Nephron progenitor cell (in vitro differentiated cells): ENCODE measurements at regions not wholly inside any gene's neighbourhood (a gene's known extent, or its start where the extent isn't known, plus 50 kb on each side); places are given as distances from the start of the nearest gene placed in this dataset.

Experiments
- DNase-seq: peaks from one replicate; pipeline ENCODE4 v3.0.0; 2021
- H3K27ac Mint-ChIP-seq: 2 replicates; pipeline ENCODE4 v1.8.0; 2021; ENCODE audit warnings: mild to moderate bottlenecking, moderate library complexity, mixed read lengths
- H3K27me3 Mint-ChIP-seq: 2 replicates; pipeline ENCODE4 v1.8.0; 2021; ENCODE audit warnings: mild to moderate bottlenecking, low read depth, mixed read lengths; ENCODE audit not compliant: poor library complexity
- H3K36me3 Mint-ChIP-seq: 2 replicates; pipeline ENCODE4 v1.8.0; 2021; ENCODE audit warnings: low read depth, mixed read lengths
- H3K4me1 Mint-ChIP-seq: 2 replicates; pipeline ENCODE4 v1.8.0; 2021; ENCODE audit warnings: mixed read lengths
- H3K4me3 Mint-ChIP-seq: 2 replicates; pipeline ENCODE4 v1.8.0; 2021; ENCODE audit warnings: mild to moderate bottlenecking, moderate library complexity, mixed read lengths
- H3K9me3 Mint-ChIP-seq: 2 replicates; pipeline ENCODE4 v1.8.0; 2021; ENCODE audit warnings: mild to moderate bottlenecking, moderate library complexity, mixed read lengths
- CTCF ChIP-seq: fragments of 200-600 bp; sonication (generic); IDR thresholded peaks from 2 replicates; pipeline ENCODE4 v1.5.0; 2021; ENCODE audit warnings: antibody characterized with exemption

- H3K4me1 Mint-ChIP-seq: peaks cover 6% of the 10 kb centered on the region
- H3K4me3 Mint-ChIP-seq: no peak overlapping the region
- no peaks in the 10 kb centered on the region for H3K36me3 Mint-ChIP-seq
- no peak for DNase-seq
- H3K27me3 Mint-ChIP-seq: peaks cover 27% of the 10 kb centered on the region
- no peaks in the 10 kb centered on the region for H3K9me3 Mint-ChIP-seq
- TF ChIP-seq CTCF: no peak
- no peak overlapping the region for H3K27ac Mint-ChIP-seq
Observed at GRCh38 chr10:131011936-131012640, 299.4 kb downstream of the TCERG1L start.

GRCh38 chr10:131012641-131012985 lies 298.9 kb downstream of the TCERG1L start:
- Mint-ChIP-seq H3K36me3 (no peaks in the 10 kb centered on the region), H3K27me3 (peaks cover 27% of the 10 kb centered on the region), H3K4me3 (no peak overlapping the region), H3K4me1 (peaks cover 6% of the 10 kb centered on the region), H3K27ac (no peak overlapping the region), H3K9me3 (no peaks in the 10 kb centered on the region)
- DNase-seq: no peak
- TF ChIP-seq CTCF: no peak

GRCh38 chr10:131013281-131013912 lies 298.1 kb downstream of the TCERG1L start:
- Mint-ChIP-seq H3K9me3 (no peaks in the 10 kb centered on the region), H3K27ac (no peak overlapping the region), H3K4me3 (no peak overlapping the region), H3K27me3 (peaks cover 23% of the 10 kb centered on the region), H3K36me3 (no peaks in the 10 kb centered on the region), H3K4me1 (peaks cover 6% of the 10 kb centered on the region)
- no peak for TF ChIP-seq CTCF
- no peak for DNase-seq

- no peak for TF ChIP-seq CTCF
- peaks cover 14% of the 10 kb centered on the region for H3K27me3 Mint-ChIP-seq
- no peak overlapping the region for H3K4me3 Mint-ChIP-seq
- no peaks in the 10 kb centered on the region for H3K9me3 Mint-ChIP-seq
- DNase-seq: no peak
- H3K27ac Mint-ChIP-seq: no peak overlapping the region
- no peaks in the 10 kb centered on the region for H3K36me3 Mint-ChIP-seq
- peaks cover 6% of the 10 kb centered on the region for H3K4me1 Mint-ChIP-seq
Observed at GRCh38 chr10:131014271-131014670, 297.2 kb downstream of the TCERG1L start.

GRCh38 chr10:131015271-131015670 lies 296.2 kb downstream of the TCERG1L start:
- H3K36me3 Mint-ChIP-seq: no peaks in the 10 kb centered on the region
- no peak for TF ChIP-seq CTCF
- no peaks in the 10 kb centered on the region for H3K9me3 Mint-ChIP-seq
- H3K27me3 Mint-ChIP-seq: peaks cover 12% of the 10 kb centered on the region
- no peak overlapping the region for H3K4me3 Mint-ChIP-seq
- no peak overlapping the region for H3K27ac Mint-ChIP-seq
- no peak for DNase-seq
- peaks cover 6% of the 10 kb centered on the region for H3K4me1 Mint-ChIP-seq

GRCh38 chr10:131016556-131016955 lies 295.0 kb downstream of the TCERG1L start:
- peaks cover 6% of the 10 kb centered on the region for H3K4me1 Mint-ChIP-seq
- no peaks in the 10 kb centered on the region for H3K36me3 Mint-ChIP-seq
- H3K27ac Mint-ChIP-seq: no peak overlapping the region
- DNase-seq: no peak
- H3K9me3 Mint-ChIP-seq: no peaks in the 10 kb centered on the region
- H3K4me3 Mint-ChIP-seq: no peak overlapping the region
- H3K27me3 Mint-ChIP-seq: peaks cover 12% of the 10 kb centered on the region
- no peak for TF ChIP-seq CTCF
